Pancreas (tissue), 10 donors: ENCODE measurements at regions not wholly inside any gene's neighbourhood (a gene's known extent, or its start where the extent isn't known, plus 50 kb on each side); places are given as distances from the start of the nearest gene placed in this dataset.
"Not testable (repeated sequence)": the region's sequence is repeated elsewhere in the genome, so short reads cannot be mapped to it uniquely, and the experiment has no call there.

Experiments used
- ATAC-seq, 4 donors: fragments of 200-7000 bp; cut with Tn5 transposase; one replicate each; pipeline versions ENCODE4 v1.8.0 to v1.9.1; 2020; ENCODE audit warnings: mild to moderate bottlenecking in 4 of 4, moderate library complexity in 4 of 4
- DNase-seq, 6 donors: peaks; one replicate each; pipeline ENCODE4 v3.0.0-alpha.2; 2020
- FAIRE-seq: peaks from 2 replicates; lab custom pipeline; 2012; peaks lifted over from hg19 to GRCh38; lab: Jason Lieb, UNC
- H3K27ac ChIP-seq, 4 donors: fragments of 200-600 bp; sonication (generic); 1 replicate in 3 of 4; 2 replicates in 1 of 4; pipeline versions ENCODE4 v1.5.0 to v1.8.0; 2020
- H3K27me3 ChIP-seq, 4 donors: fragments of 200-600 bp; one replicate each; pipeline ENCODE4 v1.8.0; 2021
- H3K36me3 ChIP-seq, 3 donors: fragments of 200-600 bp; sonication (generic) in 1 of 3; one replicate each; pipeline versions ENCODE4 v1.5.0 to v1.8.0; 2020 to 2021
- H3K4me1 ChIP-seq, 3 donors: fragments of 200-600 bp; one replicate each; pipeline ENCODE4 v1.8.0; 2021
- H3K4me3 ChIP-seq, 4 donors: fragments of 200-600 bp; sonication (generic) in 2 of 4; one replicate each; pipeline versions ENCODE4 v1.5.0 to v1.8.0; 2020 to 2021
- H3K9me3 ChIP-seq, 4 donors: fragments of 200-600 bp; one replicate each; pipeline ENCODE4 v1.8.0; 2021
- WGBS, 2 donors: extraction: QIAGEN DNeasy Blood & Tissue Kit; methylation state at CpG; one replicate each; pipeline ENCODE4 v1.1.7; 2013; 5-methylcytosine and 5-hydroxymethylcytosine counted together
- intact Hi-C, 3 donors: fragments of 100-400 bp; cut with DNase I; formaldehyde crosslinking; loops; one replicate each; pipeline versions ENCODE4 v1.11.1 to v1.14.2; 2022
- TF ChIP-seq, protein P1 (sequence below), 4 donors: fragments of 200-600 bp; sonication (generic) in 3 of 4; IDR thresholded peaks; one replicate each; pipeline versions ENCODE4 v1.5.0 to v1.8.0; 2021; ENCODE audit warnings: antibody characterized with exemption in 4 of 4
- donor health status: healthy with polysubstance abuse.
- donor health status: DM: no; HTN: no; CAD: no; lungs with moderate emphysema.
- donor health status: DM: no; HTN: no; CAD: no.
- donor health status: control.
- donor health status: control.
- donor health status: Bipolar disorder and iron deficiency.
- donor health status: DM: yes; HTN: yes; CAD: no.
- donor health status: DM: no; HTN: no; CAD: no.
- donor health status: DM: no; HTN: no; CAD: no.
- donor health status: DM: yes; HTN: yes; CAD: no.

- TF ChIP-seq, protein P1, sequence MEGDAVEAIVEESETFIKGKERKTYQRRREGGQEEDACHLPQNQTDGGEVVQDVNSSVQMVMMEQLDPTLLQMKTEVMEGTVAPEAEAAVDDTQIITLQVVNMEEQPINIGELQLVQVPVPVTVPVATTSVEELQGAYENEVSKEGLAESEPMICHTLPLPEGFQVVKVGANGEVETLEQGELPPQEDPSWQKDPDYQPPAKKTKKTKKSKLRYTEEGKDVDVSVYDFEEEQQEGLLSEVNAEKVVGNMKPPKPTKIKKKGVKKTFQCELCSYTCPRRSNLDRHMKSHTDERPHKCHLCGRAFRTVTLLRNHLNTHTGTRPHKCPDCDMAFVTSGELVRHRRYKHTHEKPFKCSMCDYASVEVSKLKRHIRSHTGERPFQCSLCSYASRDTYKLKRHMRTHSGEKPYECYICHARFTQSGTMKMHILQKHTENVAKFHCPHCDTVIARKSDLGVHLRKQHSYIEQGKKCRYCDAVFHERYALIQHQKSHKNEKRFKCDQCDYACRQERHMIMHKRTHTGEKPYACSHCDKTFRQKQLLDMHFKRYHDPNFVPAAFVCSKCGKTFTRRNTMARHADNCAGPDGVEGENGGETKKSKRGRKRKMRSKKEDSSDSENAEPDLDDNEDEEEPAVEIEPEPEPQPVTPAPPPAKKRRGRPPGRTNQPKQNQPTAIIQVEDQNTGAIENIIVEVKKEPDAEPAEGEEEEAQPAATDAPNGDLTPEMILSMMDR (IDR thresholded peaks at IDR 0.05), result no peak
- Histone ChIP-seq H3K36me3 (no peaks in the 10 kb centered on the region), H3K4me3 (no peak overlapping the region), H3K27ac (no peak overlapping the region), H3K9me3 (no peaks in the 10 kb centered on the region), H3K4me1 (no peaks in the 10 kb centered on the region), H3K27me3 (no peaks in the 10 kb centered on the region)
- ATAC-seq, result no peak
- WGBS, 2 donors, result 26 to 41% methylated on average over 3 of the region's 3 CpGs
- FAIRE-seq, result no peak
- intact Hi-C loops, result no loop called here
- DNase-seq, result no peak
Observed at GRCh38 chr11:36738292-36738861, 140.3 kb upstream of the RAG2 start.

- H3K27ac ChIP-seq, result no peak overlapping the region
- intact Hi-C loops, result no loop called here
- no peaks in the 10 kb centered on the region for H3K36me3 ChIP-seq
- H3K4me1 ChIP-seq, result no peaks in the 10 kb centered on the region
- H3K9me3 ChIP-seq, result no peaks in the 10 kb centered on the region
- no peaks in the 10 kb centered on the region for H3K27me3 ChIP-seq
- FAIRE-seq, result no peak
- TF ChIP-seq, protein P1 (IDR thresholded peaks at IDR 0.05), result no peak
- 60 to 73% methylated on average over 3 of the region's 3 CpGs for whole genome bisulfite sequencing, 2 donors
- no peak for ATAC-seq
- H3K4me3 ChIP-seq, result no peak overlapping the region
- DNase-seq, result no peak
Observed at GRCh38 chr11:36736103-36736502, 138.1 kb upstream of the RAG2 start.

DNA sequence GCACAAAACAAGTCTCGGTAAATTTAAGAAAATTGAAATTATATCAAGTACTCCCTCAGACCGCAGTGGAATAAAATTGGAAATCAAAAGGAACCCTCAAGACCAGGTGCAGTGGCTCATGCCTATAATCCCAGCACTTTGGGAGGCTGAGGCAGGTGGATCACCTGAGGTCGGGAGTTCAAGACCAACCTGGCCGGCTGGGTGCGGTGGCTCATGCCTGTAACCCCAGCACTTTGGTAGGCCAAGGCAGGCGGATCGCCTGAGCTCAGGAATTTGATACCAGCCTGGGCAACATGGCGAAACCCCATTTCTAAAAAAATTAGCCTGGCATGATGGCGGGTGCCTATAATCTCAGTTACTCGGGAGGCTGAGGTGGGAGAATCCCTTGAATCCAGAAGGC lies 135.7 kb upstream of the RAG2 start:
- ATAC-seq, FAIRE-seq, H3K9me3 ChIP-seq, H3K4me1 ChIP-seq, H3K27me3 ChIP-seq, intact Hi-C loops, H3K4me3 ChIP-seq, DNase-seq, H3K36me3 ChIP-seq, H3K27ac ChIP-seq: not testable (repeated sequence)
- WGBS, 2 donors, result 87 to 94% methylated on average over 10 of the region's 10 CpGs

DNA sequence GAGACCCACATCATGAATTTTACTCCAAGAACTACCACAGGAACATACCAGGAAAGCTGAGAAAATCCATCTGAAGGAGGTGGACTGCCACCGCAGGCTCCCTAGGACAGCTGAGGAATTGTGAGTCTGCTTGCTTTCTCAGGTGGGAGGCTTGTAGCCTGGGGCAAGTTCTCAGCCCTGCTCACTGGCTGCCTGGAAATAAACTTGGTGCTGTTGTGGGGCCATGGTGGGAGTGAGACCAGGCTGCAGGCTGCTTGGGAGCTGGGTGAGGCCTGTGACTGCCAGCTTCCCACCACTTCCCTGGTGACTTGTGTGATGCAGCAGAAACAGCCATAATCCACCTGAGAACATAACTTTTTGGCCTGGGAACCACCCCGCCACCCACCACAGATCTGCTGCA lies 132.7 kb upstream of the RAG2 start:
- Histone ChIP-seq H3K4me3 (no peak overlapping the region), H3K27ac (no peak overlapping the region), H3K9me3 (no peaks in the 10 kb centered on the region), H3K36me3 (no peaks in the 10 kb centered on the region), H3K4me1 (no peaks in the 10 kb centered on the region), H3K27me3 (no peaks in the 10 kb centered on the region)
- DNase-seq, result no peak
- 95 to 100% methylated on average over 2 of the region's 2 CpGs for WGBS, 2 donors
- TF ChIP-seq, protein P1 (IDR thresholded peaks at IDR 0.05), result no peak
- no peak for FAIRE-seq
- ATAC-seq, result no peak
- intact Hi-C loops, result no loop called here

DNA sequence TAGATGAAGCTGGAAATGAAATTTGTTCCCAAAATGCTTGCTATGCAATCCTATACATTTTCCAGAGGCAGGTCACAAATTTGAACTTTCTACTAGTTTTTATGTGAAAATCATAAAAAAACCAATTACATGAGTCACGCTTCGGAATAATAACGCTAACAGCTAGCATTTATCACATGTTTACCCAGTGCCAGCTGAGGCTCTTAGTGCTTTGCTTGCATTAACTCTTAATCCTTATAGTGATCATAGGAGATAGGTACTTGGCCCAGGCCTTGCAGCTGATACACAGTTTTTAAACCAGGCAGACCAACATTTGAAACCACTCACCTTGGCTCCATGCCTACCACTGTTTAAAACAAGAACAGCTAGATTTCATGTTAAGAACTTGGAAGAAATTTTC lies 131.8 kb upstream of the RAG2 start:
- ATAC-seq, result no peak
- TF ChIP-seq, protein P1 (IDR thresholded peaks at IDR 0.05), result no peak
- WGBS, 2 donors, result 32 to 35% methylated on average over 3 of the region's 3 CpGs
- no peaks in the 10 kb centered on the region for H3K9me3 ChIP-seq
- no peaks in the 10 kb centered on the region for H3K27me3 ChIP-seq
- H3K27ac ChIP-seq, result no peak overlapping the region
- intact Hi-C loops, result no loop called here
- no peaks in the 10 kb centered on the region for H3K36me3 ChIP-seq
- H3K4me1 ChIP-seq, result no peaks in the 10 kb centered on the region
- DNase-seq, result no peak
- FAIRE-seq, result no peak
- H3K4me3 ChIP-seq, result no peak overlapping the region
